Uterus (tissue), 2 donors: ENCODE measurements at regions not wholly inside any gene's neighbourhood (a gene's known extent, or its start where the extent isn't known, plus 50 kb on each side); places are given as distances from the start of the nearest gene placed in this dataset.

ENCODE experiments used
- POLR2A ChIP-seq, 2 donors: fragments of 450-650 bp; IDR thresholded peaks; one replicate each; pipeline ENCODE4 v1.6.1; 2016; ENCODE audit warnings: antibody characterized with exemption in 2 of 2, mild to moderate bottlenecking in 1 of 2, moderate library complexity in 1 of 2
- TF ChIP-seq, protein P1 (sequence below), 4 experiments: fragments of 200-600 bp in 2 of 4; fragments of 450-650 bp in 2 of 4; sonication (generic) in 2 of 4; IDR thresholded peaks; one replicate each; pipeline ENCODE4 v1.5.1; 2016 to 2019; ENCODE audit warnings: antibody characterized with exemption in 4 of 4, mild to moderate bottlenecking in 2 of 4, moderate library complexity in 1 of 4

- TF ChIP-seq, protein P1, sequence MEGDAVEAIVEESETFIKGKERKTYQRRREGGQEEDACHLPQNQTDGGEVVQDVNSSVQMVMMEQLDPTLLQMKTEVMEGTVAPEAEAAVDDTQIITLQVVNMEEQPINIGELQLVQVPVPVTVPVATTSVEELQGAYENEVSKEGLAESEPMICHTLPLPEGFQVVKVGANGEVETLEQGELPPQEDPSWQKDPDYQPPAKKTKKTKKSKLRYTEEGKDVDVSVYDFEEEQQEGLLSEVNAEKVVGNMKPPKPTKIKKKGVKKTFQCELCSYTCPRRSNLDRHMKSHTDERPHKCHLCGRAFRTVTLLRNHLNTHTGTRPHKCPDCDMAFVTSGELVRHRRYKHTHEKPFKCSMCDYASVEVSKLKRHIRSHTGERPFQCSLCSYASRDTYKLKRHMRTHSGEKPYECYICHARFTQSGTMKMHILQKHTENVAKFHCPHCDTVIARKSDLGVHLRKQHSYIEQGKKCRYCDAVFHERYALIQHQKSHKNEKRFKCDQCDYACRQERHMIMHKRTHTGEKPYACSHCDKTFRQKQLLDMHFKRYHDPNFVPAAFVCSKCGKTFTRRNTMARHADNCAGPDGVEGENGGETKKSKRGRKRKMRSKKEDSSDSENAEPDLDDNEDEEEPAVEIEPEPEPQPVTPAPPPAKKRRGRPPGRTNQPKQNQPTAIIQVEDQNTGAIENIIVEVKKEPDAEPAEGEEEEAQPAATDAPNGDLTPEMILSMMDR (IDR thresholded peaks at IDR 0.05) = no peak
- no peak for TF ChIP-seq POLR2A (IDR thresholded peaks at IDR 0.05)
These were observed 1033.5 kb downstream of the EFNA5 start for GRCh38 chr5:106637275-106637674.
